COLO668 (cell line): ENCODE measurements at regions not wholly inside any gene's neighbourhood (a gene's known extent, or its start where the extent isn't known, plus 50 kb on each side); places are given as distances from the start of the nearest gene placed in this dataset.
"Not testable (repeated sequence)": the region's sequence is repeated elsewhere in the genome, so short reads cannot be mapped to it uniquely, and the experiment has no call there.

Experiments
- DNase-seq: peaks from one replicate; lab custom pipeline; 2025; ENCODE audit not compliant: unreplicated experiment; lab: John Stamatoyannopoulos, UW

GRCh38 chr4:123624959-123625358 lies 228.4 kb downstream of the SPRY1 start:
- DNase-seq = no peak

DNA sequence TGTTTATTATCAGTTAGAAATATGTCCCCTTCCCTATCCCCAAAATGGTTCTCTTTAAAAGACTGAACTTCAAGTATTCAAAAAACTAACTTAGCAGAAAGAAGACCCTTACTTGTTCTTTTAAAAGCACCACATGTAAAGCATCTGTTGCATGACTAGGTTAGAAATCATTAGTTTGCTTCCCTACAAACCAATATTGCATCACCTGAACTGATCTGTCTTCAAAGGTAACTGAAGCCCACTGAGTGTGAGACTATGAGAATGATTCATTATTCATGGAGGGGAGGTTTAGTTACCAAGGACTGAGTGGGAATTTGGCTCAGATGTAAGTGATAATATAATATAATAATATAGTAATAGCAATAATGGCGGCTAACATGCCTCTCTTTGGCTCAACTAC lies 231.7 kb downstream of the SPRY1 start:
- no peak for DNase-seq

GRCh38 chr4:123631786-123632692 lies 235.4 kb downstream of the SPRY1 start:
- no peak for DNase-seq

GRCh38 chr4:123632693-123633030 lies 236.1 kb downstream of the SPRY1 start:
- DNase-seq = no peak

GRCh38 chr4:123638834-123639233 lies 242.2 kb downstream of the SPRY1 start:
- no peak for DNase-seq

DNA sequence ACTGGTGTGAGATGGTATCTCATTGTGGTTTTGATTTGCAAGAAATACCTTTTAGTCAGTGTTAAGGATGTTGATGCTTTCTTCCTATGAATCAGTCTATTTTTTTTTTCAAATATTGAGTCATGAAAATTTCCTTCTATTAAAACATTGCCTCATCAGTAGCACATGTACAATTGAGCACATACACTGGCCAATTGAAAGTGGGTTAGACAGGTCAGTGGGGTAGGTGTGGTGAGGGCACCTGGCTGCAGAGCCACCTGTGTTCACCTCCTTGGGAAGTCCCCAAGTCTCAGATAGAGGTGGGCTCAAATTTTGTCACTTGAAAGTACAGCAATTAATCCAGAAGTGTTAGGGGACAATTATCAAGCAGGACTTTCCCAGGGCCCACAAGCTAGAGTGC lies 243.7 kb downstream of the SPRY1 start:
- no peak for DNase-seq

GRCh38 chr4:123640824-123641223 lies 244.2 kb downstream of the SPRY1 start:
- no peak for DNase-seq

DNA sequence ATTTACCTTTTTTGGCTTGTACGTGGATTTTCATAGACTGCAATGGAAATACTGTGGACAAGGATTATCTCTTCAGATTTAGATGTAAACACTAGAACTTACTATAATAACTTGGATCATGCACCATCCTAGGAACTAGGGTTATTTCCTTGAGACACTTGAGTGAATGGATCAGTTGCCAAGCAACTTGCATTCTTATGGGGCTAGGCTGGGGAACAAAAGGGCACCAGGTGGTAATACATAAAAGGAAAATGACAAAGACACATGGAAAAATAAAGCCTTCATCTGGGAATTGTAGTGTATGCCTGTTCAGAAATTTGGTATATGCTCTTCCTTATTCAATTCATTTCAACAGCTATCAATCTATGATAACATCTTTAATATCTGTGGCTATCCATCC lies 247.1 kb downstream of the SPRY1 start:
- peak; percentile 5 for DNase-seq

DNA sequence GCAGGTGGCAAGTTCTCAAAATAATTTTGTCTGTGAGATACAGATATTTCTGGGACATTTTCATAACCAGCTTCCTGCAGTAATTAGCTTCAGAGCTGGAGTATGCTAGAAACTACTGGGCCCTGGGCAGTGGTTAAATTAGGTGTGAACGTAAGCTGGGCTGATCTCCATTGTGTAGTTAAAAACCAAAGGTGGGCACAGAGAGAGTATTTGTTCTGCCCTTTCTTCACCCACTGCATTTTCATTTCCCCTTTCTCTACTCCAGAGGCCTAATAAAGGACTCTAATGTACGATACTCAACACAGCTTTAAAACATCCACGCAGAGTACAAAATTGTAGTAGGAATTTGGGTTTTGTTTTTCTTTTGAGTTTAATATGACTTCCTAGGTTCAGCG lies 252.7 kb downstream of the SPRY1 start:
- no peak for DNase-seq

GRCh38 chr4:123649645-123650391 lies 253.2 kb downstream of the SPRY1 start:
- peak; percentile 79 for DNase-seq

DNA sequence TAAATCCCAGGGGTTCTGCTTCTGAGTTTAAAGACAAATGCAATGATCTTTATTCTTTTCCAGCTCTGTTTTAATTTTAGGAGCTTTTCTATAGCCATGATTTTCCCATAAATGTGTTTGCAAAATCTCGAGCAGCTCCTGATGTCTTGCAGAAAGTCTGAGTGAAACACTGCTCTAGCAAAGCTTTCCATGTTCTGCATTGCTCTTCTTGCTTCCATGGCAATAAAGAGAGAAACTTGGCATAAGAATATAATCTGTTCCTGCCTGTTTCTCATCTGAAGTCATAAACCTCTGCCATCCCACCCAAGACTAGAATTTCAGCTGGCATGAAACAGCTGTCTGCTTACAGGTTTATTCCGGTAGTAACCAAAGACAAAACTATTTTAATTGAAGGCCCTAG lies 254.5 kb downstream of the SPRY1 start:
- no peak for DNase-seq

DNA sequence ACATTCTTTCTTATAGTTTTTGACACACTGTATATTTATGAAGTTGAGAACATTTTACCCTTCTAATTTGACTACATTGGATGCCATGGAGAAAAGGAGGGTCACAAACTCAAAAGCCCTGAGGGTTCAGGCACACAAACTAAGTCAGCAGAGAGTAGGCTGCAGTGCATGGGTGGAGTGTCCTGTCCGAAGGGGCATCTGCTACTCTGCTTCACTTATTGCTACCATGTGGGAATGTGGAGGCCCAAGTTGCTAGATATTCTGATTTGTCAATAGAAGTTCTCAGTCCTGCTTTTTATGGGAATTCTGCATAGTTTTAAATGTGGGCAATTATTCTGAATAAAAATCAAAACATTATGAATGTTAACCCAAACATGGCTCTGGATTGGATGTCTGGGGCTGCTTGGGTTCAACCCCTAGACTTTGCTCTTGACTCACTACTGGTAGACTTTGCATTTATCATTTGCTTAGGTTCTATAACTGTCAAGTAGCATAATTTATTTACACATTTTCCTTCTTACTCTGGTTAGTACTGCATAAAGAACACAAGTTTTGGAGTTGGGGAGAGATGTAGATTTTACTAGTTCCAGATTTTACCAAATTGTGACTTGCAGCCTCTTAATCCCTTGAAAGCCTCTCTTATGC lies 255.1 kb downstream of the SPRY1 start:
- no peak for DNase-seq

DNA sequence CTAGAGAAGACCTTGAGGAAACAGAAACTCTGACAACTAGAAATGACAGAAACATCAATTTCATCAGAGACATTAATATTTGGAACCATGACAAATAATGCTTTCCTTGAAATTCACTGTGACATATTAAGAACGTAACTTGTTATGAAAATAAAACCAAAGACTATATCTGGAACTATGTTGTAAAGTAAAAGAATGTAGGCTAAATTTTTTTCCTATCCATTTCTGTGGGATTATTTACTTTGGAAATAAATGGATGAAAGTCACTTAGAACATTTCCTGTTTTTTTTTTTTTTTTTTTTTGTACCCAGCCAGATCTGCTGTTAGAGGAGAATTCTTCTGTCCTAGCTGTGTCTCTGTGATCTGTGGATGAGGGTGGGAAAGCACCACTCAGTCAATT lies 255.9 kb downstream of the SPRY1 start:
- no peak for DNase-seq

DNA sequence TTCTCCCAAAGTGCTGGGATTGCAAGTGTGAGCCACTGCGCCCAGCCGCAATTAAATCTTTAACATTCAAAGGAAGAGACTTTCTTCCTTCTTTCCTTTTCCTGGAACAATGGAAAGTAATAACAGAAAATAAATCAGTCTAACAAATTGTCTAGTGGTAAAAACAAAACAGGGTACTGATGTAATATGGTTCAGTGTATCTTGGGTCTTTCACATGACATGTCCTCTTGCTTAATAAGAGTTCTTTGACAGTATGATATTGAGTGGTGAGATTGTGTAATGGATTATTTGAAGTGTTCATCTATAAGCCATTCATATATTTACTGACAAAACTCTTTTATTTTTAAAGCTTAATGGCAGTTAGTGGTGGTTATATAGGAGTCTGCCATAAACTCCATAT lies 256.6 kb downstream of the SPRY1 start:
- DNase-seq = no peak

DNA sequence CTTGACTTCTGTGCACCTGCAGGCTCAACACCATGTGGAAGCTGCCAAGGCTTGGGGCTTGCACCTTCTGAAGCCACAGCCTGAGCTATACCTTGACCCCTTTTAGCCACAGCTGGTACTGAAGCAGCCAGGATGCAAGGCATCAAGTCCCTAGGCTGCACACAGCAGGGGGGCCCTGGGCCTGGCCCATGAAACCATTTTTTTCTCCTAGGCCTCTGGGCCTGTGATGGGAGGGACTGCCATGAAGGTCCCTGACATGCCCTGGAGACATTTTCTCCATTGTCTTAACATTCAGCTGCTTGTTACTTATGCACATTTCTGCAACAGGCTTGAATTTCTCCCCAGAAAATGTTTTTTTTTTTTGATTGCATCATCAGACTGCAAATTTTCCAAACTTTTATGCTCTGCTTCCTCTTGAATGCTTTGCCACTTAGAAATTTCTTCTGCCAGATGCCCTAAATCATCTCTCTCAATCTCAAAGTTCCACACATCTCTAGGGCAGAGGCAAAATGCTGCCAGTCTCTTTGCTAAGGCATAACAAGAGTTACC lies 260.2 kb downstream of the SPRY1 start:
- not testable (repeated sequence) for DNase-seq

- not testable (repeated sequence) for DNase-seq
Observed at GRCh38 chr4:123657606-123658005, 261.0 kb downstream of the SPRY1 start.

GRCh38 chr4:123659262-123659661 lies 262.7 kb downstream of the SPRY1 start:
- no peak for DNase-seq

GRCh38 chr4:123659730-123660129 lies 263.1 kb downstream of the SPRY1 start:
- no peak for DNase-seq

GRCh38 chr4:123661080-123661737 lies 264.6 kb downstream of the SPRY1 start:
- DNase-seq = no peak

DNA sequence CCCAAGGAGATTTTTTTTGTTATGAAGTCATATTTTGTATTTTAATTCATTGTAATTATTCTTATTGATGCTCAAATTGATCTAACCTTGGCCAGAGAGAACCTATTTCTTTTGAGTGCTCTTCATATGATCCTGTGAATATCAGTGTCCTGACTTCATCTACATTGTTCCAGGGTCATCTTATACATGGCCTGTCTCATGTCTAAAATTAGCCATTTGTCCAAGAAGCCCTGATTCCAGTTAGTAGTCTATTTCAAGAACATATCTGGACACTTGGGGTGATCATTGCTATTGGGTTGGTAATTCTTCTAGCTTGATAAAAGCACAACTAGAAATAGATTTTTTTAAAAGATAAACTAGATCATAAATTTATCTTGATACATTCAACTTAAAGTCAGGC lies 266.2 kb downstream of the SPRY1 start:
- no peak for DNase-seq

GRCh38 chr4:123666486-123666885 lies 269.9 kb downstream of the SPRY1 start:
- no peak for DNase-seq
